ENCODE measurements at regions not wholly inside any gene's neighbourhood (a gene's known extent, or its start where the extent isn't known, plus 50 kb on each side); places are given as distances from the start of the nearest gene placed in this dataset.
"Not testable (repeated sequence)": the region's sequence is repeated elsewhere in the genome, so short reads cannot be mapped to it uniquely, and the experiment has no call there.

DNA sequence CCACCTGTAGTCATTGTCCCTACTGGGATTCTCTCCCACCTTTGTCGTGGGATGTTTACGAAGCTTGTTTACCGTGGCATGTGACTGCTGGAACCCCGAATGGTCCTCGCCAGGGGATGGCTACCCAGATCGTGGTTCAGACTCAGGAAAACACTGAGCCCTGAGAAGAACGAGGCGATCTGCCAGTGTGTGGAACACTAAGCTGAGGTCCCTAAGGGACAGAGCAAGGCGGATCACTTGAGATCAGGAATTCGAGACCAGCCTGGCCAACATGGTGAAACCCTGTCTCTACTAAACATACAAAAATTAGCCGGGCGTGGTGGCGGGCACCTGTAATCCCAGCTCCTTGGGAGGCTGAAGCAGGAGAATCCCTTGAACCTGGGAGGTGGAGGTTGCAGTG, 70.7 kb downstream of the DIO3 start:
- TF ChIP-seq, protein P1, sequence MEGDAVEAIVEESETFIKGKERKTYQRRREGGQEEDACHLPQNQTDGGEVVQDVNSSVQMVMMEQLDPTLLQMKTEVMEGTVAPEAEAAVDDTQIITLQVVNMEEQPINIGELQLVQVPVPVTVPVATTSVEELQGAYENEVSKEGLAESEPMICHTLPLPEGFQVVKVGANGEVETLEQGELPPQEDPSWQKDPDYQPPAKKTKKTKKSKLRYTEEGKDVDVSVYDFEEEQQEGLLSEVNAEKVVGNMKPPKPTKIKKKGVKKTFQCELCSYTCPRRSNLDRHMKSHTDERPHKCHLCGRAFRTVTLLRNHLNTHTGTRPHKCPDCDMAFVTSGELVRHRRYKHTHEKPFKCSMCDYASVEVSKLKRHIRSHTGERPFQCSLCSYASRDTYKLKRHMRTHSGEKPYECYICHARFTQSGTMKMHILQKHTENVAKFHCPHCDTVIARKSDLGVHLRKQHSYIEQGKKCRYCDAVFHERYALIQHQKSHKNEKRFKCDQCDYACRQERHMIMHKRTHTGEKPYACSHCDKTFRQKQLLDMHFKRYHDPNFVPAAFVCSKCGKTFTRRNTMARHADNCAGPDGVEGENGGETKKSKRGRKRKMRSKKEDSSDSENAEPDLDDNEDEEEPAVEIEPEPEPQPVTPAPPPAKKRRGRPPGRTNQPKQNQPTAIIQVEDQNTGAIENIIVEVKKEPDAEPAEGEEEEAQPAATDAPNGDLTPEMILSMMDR (IDR thresholded peaks at IDR 0.05 in 8 of 11, conservative IDR thresholded peaks at IDR 0.05 in 3 of 11): not testable (repeated sequence)
- TF ChIP-seq POLR2AphosphoS5 (IDR thresholded peaks at IDR 0.05): not testable (repeated sequence)

Data from spleen (tissue), 7 donors.